ENCODE measurements at regions not wholly inside any gene's neighbourhood (a gene's known extent, or its start where the extent isn't known, plus 50 kb on each side); places are given as distances from the start of the nearest gene placed in this dataset.

DNA sequence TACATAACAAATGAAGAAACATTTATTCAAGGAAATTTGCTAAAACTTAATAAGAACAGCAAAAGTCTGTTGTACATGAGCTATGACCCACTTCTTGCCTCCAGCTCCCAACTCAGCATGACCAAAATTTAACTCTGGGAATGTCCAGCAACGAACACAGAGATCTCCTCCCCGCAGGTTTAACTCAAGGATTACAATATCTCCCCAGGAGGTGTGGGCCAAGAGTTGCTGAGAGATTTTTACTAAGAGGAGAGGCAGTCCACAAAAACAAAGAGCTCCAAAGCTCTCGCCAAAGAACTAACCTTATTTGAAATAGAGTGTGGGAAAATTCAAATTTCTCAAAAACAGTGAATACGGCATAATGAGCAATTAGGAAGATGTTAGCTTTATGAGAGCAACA, 318.5 kb downstream of the GRB14 start:
- Histone ChIP-seq H3K27ac (no peak overlapping the region), H3K4me3 (no peak overlapping the region), H3K4me1 (no peaks in the 10 kb centered on the region), H3K9me3 (no peaks in the 10 kb centered on the region), H3K27me3 (no peaks in the 10 kb centered on the region), H3K36me3 (no peaks in the 10 kb centered on the region)
- DNase-seq (ENCODE audit: low spot score) = no peak
- TF ChIP-seq CTCF (IDR thresholded peaks at IDR 0.05) = no peak

DNA sequence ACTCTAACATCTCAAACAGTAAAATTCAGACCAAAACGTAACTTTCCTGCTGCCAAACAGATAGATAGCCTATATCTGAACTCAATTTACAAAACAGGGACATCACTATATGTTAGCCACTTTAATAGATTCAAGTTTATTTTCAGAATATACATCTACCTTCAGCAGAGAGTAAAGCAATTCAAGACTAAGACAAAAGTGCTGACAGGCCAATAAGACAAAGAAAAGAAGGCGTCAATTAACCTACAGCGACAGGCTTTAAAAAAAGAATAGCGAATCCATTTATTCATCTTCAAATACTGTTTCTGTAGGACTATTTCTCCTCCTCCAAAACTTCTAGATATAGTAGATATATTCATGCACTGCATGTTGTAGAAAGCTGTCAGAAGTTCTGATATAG, 333.0 kb downstream of the GRB14 start:
- TF ChIP-seq CTCF (IDR thresholded peaks at IDR 0.05) = no peak
- Histone ChIP-seq H3K36me3 (no peaks in the 10 kb centered on the region), H3K4me1 (peaks cover 0 to 3% of the 10 kb centered on the region in 2 donors), H3K4me3 (no peak overlapping the region), H3K27me3 (no peaks in the 10 kb centered on the region), H3K9me3 (no peaks in the 10 kb centered on the region), H3K27ac (no peak overlapping the region)
- no peak for DNase-seq (ENCODE audit: low spot score)

DNA sequence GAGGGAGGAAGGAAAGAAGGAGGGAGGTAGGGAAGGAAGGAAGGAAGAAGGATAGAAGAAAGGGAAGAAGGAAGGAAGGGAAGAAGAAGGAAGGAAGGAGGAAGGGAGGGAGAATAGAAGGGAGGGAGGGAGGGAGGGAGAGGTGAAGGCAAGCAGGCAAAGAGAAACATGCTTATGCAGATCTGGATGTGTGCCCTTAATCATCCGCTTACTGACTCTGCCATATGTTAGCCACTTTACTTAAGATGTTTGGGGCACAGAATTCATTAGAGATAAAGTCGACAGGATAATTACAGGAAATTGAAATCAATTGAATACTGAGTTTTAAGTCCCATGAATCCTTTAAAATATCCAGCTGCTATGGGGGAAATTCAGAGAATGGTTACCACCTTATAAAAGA, 334.2 kb downstream of the GRB14 start:
- TF ChIP-seq CTCF (IDR thresholded peaks at IDR 0.05) = no peak
- Histone ChIP-seq H3K4me1 (peaks cover 0 to 3% of the 10 kb centered on the region in 2 donors), H3K4me3 (no peak overlapping the region), H3K9me3 (no peaks in the 10 kb centered on the region), H3K27ac (no peak overlapping the region), H3K27me3 (no peaks in the 10 kb centered on the region), H3K36me3 (no peaks in the 10 kb centered on the region)
- no peak for DNase-seq (ENCODE audit: low spot score)

- H3K36me3 ChIP-seq = no peaks in the 10 kb centered on the region
- no peak for DNase-seq (ENCODE audit: low spot score)
- H3K27ac ChIP-seq = no peak overlapping the region
- no peak overlapping the region for H3K4me3 ChIP-seq
- H3K9me3 ChIP-seq = no peaks in the 10 kb centered on the region
- TF ChIP-seq CTCF (IDR thresholded peaks at IDR 0.05) = no peak
- no peaks in the 10 kb centered on the region for H3K27me3 ChIP-seq
- peaks cover 0 to 3% of the 10 kb centered on the region in 2 donors for H3K4me1 ChIP-seq
These were observed 335.7 kb downstream of the GRB14 start for GRCh38 chr2:164285576-164285975.

DNA sequence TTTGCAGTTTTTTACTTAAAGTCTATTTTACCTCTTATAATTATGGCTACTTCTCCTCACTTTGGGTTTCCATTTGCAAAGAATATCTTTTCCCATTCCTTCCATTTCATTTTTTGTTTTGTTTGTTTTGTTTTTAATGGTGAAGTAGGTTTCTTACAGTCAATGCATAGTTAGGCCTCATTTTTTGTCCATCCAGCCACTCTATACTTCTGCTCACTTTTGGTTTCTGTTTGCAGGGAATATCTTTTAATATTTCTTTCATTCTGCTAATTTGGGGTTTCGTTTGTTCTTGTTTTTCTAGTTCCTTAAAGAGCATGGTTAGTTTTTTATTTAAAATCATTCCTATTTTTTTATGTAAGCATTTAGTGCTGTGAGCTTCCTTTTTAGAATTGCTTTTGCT, 339.4 kb downstream of the GRB14 start:
- no peaks in the 10 kb centered on the region for H3K9me3 ChIP-seq
- no peak for TF ChIP-seq CTCF (IDR thresholded peaks at IDR 0.05)
- H3K4me1 ChIP-seq = peaks cover 0 to 3% of the 10 kb centered on the region in 2 donors
- no peaks in the 10 kb centered on the region for H3K36me3 ChIP-seq
- DNase-seq (ENCODE audit: low spot score) = no peak
- no peaks in the 10 kb centered on the region for H3K27me3 ChIP-seq
- no peak overlapping the region for H3K27ac ChIP-seq
- H3K4me3 ChIP-seq = no peak overlapping the region

- no peaks in the 10 kb centered on the region for H3K4me1 ChIP-seq
- H3K27me3 ChIP-seq = no peaks in the 10 kb centered on the region
- H3K27ac ChIP-seq = no peak overlapping the region
- H3K36me3 ChIP-seq = no peaks in the 10 kb centered on the region
- no peak for DNase-seq (ENCODE audit: low spot score)
- no peak for TF ChIP-seq CTCF (IDR thresholded peaks at IDR 0.05)
- H3K4me3 ChIP-seq = no peak overlapping the region
- H3K9me3 ChIP-seq = no peaks in the 10 kb centered on the region
These were observed 345.6 kb downstream of the GRB14 start for GRCh38 chr2:164275659-164276058.
